ENCODE measurements at regions not wholly inside any gene's neighbourhood (a gene's known extent, or its start where the extent isn't known, plus 50 kb on each side); places are given as distances from the start of the nearest gene placed in this dataset.

- H3K27ac ChIP-seq (ENCODE audit: insufficient read depth, low read length): no peak overlapping the region
- POLR2A ChIA-PET (ENCODE audit: unreplicated experiment): no interaction called here
- no peaks in the 10 kb centered on the region for H3K4me1 ChIP-seq (ENCODE audit: control insufficient read depth, insufficient read depth, low read length)
These were observed 57.4 kb upstream of the FERD3L start for GRCh38 chr7:19202599-19202998.

More at GRCh38 chr7:19202599-19202998, 57.4 kb upstream of the FERD3L start:
- Histone ChIP-seq H3K4ac (ENCODE audit: low read depth, low read length) (no peak overlapping the region), H4K20me1 (ENCODE audit: insufficient read depth, low read length) (no peaks in the 10 kb centered on the region), H3K9me1 (ENCODE audit: insufficient read depth, low read length) (no peaks in the 10 kb centered on the region), H2AK9ac (replicated peaks; ENCODE audit: low read depth, low read length, poor library complexity) (no peak overlapping the region), H2BK20ac (ENCODE audit: low read depth, low read length) (no peak overlapping the region), H2AK5ac (ENCODE audit: low read depth, low read length) (no peak overlapping the region), H3K27me3 (ENCODE audit: control insufficient read depth, insufficient read depth, low read length) (no peaks in the 10 kb centered on the region), H2BK5ac (ENCODE audit: low read depth, low read length, poor library complexity, severe bottlenecking) (no peak overlapping the region), H3K79me1 (ENCODE audit: low read depth in 1 of 2, low read length in 2 of 2) (no peaks in the 10 kb centered on the region), H3K23ac (ENCODE audit: low read depth, low read length) (no peak overlapping the region), H3K56ac (ENCODE audit: extremely low read depth, insufficient read depth, low read length) (no peak overlapping the region), H3K9me3 (ENCODE audit: control insufficient read depth, insufficient read depth, low read length) (no peaks in the 10 kb centered on the region), H2BK120ac (ENCODE audit: low read depth, low read length) (no peak overlapping the region), H3K4me2 (ENCODE audit: low read depth, low read length) (no peak overlapping the region), H3K14ac (replicated peaks; ENCODE audit: low read depth, low read length) (no peak overlapping the region), H4K8ac (ENCODE audit: low read depth in 2 of 2, low read length in 2 of 2) (no peak overlapping the region), H2BK15ac (ENCODE audit: low read depth, low read length) (no peak overlapping the region), H4K91ac (ENCODE audit: insufficient read depth, low read depth, low read length) (no peak overlapping the region), H3K36me3 (ENCODE audit: control insufficient read depth, insufficient read depth, low read length) (no peaks in the 10 kb centered on the region), H3K9ac (ENCODE audit: low read depth, low read length) (no peak overlapping the region), H4K5ac (ENCODE audit: low read depth, low read length) (no peak overlapping the region), H3K18ac (ENCODE audit: low read depth, low read length) (no peak overlapping the region), H2AFZ (replicated peaks; ENCODE audit: low read length, poor library complexity) (no peak overlapping the region), H3K4me3 (ENCODE audit: insufficient read depth, low read depth, low read length) (no peak overlapping the region)
- in situ Hi-C loops (cut with MboI; ENCODE audit: low sequenced_read_pairs) (no loop called here), dilution Hi-C loops (cut with HindIII; ENCODE audit: low sequenced_read_pairs, unreplicated experiment) (no loop called here), intact Hi-C loops (cut with micrococcal nuclease) (no loop called here)
- no TSS peak for BruUV-seq (replicated peaks)
- no CpG with 5 or more reads among the region's 2 CpGs for WGBS, 2 experiments (ENCODE audit: extremely low coverage in 2 of 2, insufficient read length in 1 of 2)
- TF ChIP-seq RAD21 (IDR thresholded peaks at IDR 0.05; ENCODE audit: low read length): no peak
- TF ChIP-seq, protein P1, sequence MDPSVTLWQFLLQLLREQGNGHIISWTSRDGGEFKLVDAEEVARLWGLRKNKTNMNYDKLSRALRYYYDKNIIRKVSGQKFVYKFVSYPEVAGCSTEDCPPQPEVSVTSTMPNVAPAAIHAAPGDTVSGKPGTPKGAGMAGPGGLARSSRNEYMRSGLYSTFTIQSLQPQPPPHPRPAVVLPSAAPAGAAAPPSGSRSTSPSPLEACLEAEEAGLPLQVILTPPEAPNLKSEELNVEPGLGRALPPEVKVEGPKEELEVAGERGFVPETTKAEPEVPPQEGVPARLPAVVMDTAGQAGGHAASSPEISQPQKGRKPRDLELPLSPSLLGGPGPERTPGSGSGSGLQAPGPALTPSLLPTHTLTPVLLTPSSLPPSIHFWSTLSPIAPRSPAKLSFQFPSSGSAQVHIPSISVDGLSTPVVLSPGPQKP (IDR thresholded peaks at IDR 0.05; ENCODE audit: borderline replicate concordance, low read depth, low read length): no peak
- TF ChIP-seq CTCF (conservative IDR thresholded peaks at IDR 0.05; ENCODE audit: low read depth, low read length): no peak
- no peak for TF ChIP-seq NFE2L2 (IDR thresholded peaks at IDR 0.05; ENCODE audit: low read depth, low read length)
- no peak for TF ChIP-seq CHD1 (IDR thresholded peaks at IDR 0.05; ENCODE audit: low read depth, low read length)
- TF ChIP-seq POLR2A (IDR thresholded peaks at IDR 0.05; ENCODE audit: low read depth, low read length): no peak
- no peak for TF ChIP-seq RFX5 (IDR thresholded peaks at IDR 0.05; ENCODE audit: low read depth, low read length)
- no peak for TF ChIP-seq SMC3 (IDR thresholded peaks at IDR 0.05; ENCODE audit: low read depth, low read length)
- TF ChIP-seq BHLHE40 (IDR thresholded peaks at IDR 0.05; ENCODE audit: low read depth, low read length): no peak
- TF ChIP-seq MXI1 (IDR thresholded peaks at IDR 0.05; ENCODE audit: borderline replicate concordance, low read depth, low read length): no peak
- TF ChIP-seq CEBPB (IDR thresholded peaks at IDR 0.05; ENCODE audit: low read depth, low read length): no peak
- TF ChIP-seq MAZ (IDR thresholded peaks at IDR 0.05; ENCODE audit: borderline replicate concordance, low read depth, low read length): no peak
- no peak for TF ChIP-seq USF2 (IDR thresholded peaks at IDR 0.05; ENCODE audit: low read depth, low read length)
- no peak for TF ChIP-seq FOS (IDR thresholded peaks at IDR 0.05; ENCODE audit: low read depth, low read length)
- ATAC-seq (ENCODE audit: low read depth) (no peak), DNase-seq (peak; percentile 27)
- CTCF ChIA-PET: no interaction called here
